DMS53 treated with DMSO at 0.1 percent for 48 hours (cell line): ENCODE measurements at regions not wholly inside any gene's neighbourhood (a gene's known extent, or its start where the extent isn't known, plus 50 kb on each side); places are given as distances from the start of the nearest gene placed in this dataset.

Experiments
- DNase-seq: peaks from one replicate; lab custom pipeline; 2025; ENCODE audit not compliant: unreplicated experiment; lab: John Stamatoyannopoulos, UW

DNA sequence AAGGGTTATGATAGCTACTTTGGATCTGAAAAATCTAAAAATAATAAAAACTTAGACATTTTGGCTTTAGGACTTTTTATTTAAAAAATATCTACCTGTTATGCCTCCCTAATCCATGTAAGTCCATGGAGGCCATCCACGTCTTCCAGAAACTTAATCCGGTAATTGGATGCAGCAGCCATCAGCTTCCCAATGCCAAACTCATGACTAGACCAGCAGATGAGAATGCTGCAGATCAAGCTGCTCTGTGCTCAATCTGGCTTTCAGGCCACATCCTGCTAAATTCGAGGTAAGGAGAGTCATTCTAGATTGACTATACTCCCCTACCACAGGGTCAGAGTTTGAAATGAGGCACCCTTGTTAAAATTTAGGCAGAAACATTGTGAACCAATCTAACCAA lies 168.5 kb upstream of the TCERG1L start:
- DNase-seq: no peak

DNA sequence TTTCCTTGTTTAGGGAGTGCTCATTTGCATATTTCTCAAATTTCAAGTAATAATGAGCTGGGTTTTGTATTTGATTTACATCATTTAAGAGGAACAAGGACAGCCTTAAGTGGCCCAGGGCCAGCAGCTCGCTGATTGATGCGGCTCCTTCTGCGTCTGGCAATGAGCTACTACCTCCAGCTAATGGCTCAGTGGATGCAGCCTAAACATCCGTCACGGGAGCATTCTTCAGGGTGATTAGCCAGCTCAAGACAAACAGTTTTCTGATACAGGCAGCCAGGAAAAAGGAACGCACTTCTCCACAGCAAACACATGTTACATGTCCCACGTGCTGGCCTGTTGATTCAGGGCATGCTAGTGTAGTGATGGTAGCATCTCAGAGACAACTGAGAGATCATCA lies 169.3 kb upstream of the TCERG1L start:
- no peak for DNase-seq

DNA sequence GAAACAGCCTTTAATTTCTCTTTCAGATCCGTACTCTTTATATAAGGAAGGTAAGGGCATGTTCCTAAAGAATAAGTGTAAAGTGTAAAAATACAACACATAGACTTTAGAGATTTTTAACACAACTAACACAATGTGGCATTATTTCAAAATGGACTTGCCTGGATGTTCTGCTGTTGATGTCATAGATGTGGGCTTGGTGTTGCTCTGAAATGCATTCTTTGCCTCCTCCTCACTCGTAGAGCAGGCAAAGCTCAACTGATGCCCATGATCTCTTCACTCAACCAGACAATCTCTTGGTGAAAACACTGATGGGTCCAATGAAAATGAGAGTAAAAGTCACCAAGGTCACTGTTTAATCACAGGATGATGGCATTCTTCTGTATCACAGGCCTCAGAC lies 174.2 kb upstream of the TCERG1L start:
- DNase-seq: no peak

DNA sequence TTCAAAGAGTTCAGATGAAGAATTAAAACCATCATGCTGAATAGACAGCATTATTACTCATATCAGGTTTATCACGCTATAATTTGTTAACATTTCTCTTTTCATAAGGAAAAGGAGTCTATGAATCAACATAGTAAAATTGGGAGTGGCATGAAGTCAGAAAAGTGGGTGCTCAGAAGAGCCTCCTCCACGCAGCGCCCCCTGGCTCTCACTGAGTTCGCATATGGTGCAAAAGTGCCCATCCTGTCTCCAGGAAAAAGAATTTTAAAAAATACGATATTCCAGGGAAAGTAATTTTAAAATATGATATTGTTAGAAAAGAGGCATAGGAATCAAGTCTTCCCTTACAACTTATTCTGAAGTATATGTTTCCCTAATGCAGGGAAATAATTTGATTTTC lies 176.3 kb upstream of the TCERG1L start:
- DNase-seq: no peak

DNA sequence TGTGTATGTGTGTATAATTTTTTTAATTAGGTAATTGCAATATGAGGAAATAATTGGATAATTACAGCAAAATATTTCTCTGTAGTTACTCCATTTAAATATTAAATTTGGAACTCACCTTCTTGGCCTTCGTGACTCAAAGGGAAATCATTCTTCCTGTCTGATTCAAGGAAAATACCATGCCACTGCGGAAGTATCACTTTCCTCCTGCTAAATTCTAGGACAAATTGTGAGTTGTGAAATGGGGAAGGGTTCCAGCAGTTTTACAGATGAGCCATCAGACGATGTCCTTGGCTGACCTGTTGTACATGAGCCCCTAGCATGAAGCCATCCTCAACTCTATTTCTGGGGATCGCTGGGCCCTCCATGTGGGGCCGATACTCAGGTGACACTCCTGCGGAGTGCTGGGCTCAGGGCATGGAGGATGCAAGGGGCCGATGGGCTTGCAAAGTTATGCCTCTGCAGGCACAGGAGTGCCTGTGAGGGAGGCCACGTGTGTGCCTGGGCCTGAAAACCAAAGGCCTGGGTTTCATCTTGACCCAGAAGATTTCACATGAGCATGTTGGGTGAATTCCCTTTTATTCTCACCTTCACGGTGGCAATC lies 179.6 kb upstream of the TCERG1L start:
- DNase-seq: no peak

DNA sequence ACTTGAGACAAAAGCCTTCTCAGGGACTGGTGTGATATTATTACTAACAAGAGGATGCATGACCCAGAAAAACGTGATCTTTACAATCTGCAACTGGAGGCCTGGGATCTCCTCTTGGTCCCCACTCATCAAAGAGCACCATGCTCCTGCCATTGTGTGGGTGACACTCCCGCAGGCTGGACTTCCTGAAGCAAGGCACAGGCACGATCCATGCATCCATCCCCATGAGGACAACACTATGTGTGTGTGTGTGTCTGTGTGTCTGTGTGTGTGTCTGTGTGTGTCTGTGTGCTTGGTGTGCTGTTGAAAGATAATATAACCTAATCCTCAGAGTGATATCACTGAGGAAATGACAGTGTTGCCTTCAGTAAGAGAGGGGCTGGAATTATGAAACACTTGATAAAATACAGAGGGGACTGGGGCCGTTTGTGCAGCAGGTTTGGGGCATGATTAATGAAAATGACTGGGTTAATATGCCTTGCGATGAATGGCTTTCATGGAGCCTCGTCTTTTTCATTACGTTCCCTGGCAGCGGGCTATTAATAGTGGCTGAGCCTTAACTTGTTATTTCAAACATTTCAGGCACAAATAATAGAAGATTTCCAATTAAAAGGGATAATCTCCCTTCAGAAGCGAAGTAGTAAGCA lies 180.8 kb upstream of the TCERG1L start:
- DNase-seq: no peak

DNA sequence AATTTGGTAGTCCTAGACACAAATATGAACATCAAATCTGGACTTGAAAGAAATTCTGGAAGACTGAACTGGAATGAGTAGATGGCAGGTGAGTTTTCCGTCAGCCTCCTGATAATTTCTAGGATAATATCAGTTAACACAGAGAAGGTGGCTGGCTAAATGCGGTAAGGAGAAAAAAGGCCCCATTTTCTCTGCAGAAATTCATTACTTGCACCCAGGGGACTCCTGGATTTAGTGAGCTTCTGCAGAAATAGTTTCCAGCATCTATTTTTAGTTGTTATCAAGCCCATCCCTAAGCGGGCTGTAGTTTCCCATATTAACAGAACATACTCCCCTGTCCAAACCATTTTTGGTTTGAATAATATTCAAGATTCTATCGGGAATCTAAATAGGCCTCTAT lies 181.9 kb upstream of the TCERG1L start:
- no peak for DNase-seq

DNA sequence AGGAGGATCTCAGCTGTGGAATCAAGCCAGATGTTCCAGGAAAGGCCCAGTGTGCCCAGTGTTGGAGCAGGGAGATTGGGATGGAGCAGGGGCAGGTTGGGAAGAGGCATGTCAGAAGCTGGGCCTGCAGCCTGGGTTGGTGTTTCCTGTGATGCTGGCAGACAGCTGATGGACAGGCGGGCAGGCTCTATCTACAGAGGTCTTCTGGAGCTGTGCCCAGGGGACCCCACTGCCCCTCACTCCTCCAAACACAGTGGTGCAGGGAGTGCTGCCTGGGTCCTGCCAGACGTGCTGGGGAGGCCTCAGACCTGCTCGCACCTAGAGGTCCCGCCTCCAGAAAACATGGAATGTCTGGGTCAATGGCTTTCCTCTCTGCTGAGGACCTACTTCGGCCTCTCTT lies 182.9 kb upstream of the TCERG1L start:
- DNase-seq: no peak

DNA sequence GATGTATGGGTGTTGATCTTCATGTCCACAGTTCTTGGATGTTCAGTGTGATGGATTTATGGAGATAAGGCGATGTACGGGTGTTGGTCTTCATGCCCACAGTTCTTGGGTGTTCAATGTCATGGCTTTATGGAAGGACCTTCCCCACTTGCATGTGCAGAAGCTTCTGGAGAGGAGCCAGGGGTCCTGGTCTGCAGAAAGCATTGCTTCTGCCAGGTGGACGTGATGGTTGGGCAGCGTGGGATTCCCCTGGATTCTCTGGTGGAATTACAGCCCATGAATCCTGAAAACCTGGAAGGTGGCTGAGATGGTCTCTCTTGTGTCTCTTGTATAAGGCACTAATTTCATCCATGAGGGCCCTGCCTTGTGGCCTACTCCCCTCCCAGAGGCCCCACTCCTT lies 183.7 kb upstream of the TCERG1L start:
- no peak for DNase-seq

DNA sequence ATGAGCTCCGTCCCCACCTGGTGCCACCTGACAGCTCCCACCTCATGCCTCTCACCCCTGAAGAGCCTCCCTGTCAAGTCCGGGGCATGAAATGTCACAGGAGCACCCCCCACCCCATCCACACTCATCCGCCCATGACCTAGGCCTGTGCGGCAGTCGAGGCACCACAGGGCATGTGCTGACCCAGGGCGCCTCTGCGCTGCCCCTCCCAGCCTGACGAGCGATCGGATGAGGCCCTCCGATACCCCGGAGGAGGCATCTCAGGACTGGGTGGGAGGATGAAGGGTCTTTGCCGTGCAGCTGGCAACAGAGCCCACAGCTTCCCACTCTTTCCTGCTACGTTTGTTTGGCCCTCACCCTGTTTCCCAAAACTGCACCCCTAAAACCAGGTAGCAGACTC lies 184.4 kb upstream of the TCERG1L start:
- no peak for DNase-seq

DNA sequence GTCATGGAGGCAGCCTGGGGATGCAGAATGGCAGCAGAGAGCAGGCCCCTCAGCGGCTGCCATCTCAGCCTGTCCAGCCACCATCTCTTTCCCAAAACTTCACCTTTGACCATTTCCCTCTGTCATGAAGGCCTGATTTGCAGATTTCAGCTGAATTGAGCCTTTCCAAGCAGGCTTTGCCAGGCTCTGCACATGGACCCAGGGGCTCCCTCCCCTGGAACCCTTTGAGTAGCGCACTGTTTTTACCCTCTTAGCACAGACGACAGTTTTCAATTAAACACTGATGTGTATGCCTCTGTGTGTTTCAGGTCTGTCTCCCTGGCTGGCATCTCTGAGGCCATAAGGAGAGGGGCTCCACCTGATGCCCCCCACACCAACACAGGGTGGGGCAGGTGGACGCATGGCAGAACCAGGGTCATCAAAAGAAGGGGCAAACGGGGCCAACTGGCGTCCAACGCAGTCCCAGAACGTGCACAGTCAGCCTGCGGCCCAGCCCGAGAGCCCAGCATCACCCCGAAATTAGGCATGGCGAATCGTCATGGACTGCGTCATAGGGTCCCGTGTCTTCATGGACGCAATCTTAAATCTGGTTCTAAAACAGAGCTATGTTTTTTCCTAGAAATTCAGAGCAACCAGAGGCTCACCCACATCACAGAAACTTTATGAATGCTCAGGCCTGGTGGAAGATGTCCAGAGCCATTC lies 185.0 kb upstream of the TCERG1L start:
- no peak for DNase-seq

DNA sequence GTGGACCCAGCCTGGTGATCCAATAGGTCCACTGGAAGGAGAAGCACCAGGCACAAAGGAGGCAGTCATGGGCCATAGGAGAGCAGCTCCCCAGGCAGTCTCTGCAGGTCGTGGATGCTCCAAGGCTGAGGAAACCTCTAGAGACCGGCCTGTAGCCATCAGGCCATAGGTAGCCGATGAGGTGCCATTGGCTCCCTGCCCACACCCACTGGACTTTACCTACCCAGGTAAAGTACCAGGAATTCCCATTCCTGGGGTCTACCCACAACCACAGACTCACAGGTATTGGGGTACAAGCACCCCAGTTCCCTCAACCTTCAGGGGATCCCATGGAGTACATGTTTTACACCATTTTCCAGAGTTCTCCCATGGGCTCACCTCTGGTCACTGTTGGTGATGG lies 188.0 kb upstream of the TCERG1L start:
- no peak for DNase-seq

DNA sequence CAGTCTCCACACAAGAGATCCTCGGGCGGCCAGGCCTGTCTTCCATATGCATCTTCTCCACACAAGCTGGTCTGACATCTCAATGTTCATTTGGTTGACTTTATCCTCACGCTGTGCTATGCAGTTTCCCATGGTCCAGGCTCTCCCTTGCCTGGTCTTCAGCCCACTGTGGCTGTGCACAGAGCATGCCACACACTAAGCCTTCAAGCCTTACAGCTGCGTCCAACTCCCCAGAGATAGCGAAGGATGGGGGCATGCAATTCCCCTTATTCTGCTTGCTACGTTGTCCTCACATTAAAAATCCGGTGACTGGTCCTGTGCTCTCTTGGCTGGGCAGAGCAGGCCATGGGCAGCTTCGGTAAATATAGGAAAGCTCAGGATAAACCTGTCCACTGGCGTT lies 188.7 kb upstream of the TCERG1L start:
- no peak for DNase-seq

DNA sequence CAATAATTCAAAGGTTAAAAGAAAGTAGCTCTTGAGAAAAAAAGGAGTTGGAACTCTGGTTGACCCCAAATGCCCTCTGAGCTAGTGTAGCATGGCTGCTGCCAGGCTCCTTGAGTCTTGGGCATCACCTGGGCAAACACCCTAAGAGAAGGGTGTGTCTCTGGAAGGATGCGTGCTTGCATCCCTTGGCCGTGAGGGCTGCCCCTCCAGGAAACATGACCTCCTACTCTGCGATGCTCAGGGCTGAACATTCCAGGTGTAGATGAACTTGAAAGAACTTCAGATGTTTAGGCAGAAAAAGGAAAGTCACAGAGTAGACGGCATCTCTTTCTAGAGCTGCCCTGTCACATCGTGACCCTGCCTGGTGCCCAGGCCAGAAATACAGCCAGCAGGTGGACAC lies 189.4 kb upstream of the TCERG1L start:
- DNase-seq: no peak

DNA sequence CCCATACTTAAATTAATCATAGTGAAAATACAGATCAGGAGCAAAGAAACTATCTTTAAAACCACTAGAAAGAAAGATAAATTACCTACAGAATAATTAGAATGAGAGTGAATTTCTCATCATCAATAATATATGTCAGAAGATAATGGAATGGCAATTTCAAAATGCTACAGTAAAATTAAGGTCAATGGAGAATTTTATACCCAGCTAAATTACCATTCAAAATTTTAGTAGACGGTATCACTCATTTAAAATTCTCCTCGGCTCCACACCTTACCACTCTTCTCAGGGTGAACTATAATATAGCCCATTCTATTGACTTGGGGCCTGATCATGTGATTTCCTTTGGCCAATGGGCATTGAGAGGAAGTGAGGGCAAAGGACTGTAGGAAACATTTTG lies 192.5 kb upstream of the TCERG1L start:
- no peak for DNase-seq

DNA sequence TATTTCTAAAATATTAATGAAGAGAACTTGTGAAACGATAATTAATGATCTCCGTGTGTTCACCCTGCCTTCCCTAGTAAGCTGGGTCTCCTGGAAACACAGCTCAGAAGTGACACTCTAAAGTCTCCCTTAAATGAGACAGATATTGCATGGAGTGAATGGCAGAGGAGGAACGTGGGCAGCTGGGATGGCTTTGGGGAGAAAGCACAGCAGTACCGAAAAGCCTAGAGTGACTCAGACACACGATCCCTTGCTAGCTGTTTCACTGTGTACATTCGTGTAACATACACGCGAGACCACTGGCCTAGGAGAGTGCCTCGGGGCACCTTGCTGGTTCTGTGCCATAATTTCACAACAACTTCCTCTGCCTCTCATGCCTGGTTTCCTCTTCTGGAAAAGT lies 199.9 kb upstream of the TCERG1L start:
- no peak for DNase-seq

DNA sequence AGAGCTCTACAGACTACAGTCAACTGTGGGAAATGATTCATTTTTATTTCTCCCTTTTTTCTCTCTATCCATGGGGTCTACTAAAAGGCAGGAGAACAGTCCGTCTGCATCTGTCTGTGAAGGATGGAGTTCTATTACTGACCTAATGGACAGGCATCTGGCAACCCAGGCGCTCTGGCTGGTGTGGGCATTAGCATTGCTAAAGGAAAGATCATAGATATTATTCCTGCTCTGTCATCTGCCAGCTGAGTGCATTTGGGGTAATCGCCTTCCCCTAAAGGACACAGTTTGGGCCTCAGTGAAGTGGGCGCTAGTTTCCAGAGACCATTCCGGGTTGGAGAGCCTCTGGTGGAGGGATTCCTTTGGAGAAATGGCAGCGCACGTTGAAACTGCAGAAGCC lies 201.3 kb upstream of the TCERG1L start:
- DNase-seq: no peak

DNA sequence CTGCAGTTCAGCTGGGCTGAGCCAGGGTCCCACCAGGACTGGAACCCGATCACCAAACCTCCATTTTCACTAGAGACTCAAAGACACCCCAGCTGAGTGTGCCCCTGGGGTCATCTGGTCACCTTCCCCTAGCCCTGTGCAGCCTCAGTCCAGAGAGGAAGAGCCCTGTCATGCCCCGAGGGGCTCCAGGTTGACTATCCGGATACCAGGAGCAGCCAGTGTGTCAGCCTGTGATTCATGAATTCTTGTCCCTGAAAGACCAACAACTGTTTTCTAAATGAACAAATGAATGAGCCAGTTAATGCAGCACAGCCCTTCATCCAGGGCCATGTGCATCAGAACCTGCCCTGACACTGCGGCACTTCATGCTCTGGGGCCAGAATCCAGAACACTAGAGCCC lies 201.9 kb upstream of the TCERG1L start:
- DNase-seq: no peak

DNA sequence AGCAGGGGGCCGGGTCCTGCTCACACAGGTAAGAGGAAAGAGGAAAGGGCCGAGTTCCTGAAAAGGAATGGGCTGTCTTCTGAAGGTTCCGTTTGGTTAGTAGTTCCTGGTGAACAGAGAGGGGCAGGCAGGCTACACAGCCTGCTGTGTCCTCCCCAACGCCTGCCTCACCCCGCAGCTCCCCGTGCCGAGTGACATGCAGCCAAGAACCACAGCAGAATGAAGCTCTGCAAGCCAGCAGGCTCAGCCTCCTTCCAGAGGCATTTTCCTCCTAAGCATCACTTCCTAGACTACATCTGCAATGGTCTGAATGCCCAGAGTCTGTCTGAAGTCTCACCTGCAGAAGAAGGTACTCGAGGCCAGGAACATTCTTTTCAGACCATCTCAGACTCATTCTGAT lies 202.4 kb upstream of the TCERG1L start:
- no peak for DNase-seq

DNA sequence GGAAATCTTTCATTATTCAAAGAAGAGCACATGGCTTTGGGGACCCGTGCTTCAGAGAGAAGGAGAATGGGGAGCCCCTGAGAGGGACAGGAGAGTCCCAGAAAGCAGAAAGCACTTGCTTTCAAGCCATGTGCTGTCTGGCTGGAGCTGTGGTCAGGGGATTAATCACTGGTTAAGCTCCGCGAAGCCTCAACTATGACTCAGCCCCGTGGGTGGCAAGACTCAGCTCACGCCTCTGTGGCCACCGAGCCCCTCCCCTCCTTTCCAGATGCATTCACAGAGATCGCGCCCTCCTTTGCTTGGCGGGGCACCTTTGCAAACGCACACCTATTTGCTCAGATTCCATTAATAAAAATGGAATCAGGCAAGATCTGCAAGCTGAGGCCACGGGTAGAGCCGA lies 202.9 kb upstream of the TCERG1L start:
- DNase-seq: no peak

DNA sequence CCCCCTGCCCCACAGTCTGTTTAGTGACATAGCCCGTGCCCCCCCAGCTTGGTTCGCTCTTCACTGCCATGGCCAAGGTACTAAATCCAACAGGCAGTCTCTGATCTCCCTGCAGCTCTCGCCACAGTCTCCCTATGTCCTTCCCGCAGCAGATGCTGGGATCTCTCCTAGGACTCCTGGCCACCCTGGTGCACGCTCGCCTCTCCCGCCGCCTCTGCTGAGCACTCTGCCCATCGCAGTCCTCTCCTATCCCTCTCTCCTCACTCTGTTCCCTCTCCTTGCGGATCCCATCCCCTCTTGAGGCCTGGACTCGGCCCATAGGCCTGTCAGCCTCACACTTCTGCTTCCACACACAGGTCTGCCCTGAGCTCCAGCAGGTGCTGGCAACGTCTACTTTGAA lies 204.8 kb upstream of the TCERG1L start:
- DNase-seq: no peak

DNA sequence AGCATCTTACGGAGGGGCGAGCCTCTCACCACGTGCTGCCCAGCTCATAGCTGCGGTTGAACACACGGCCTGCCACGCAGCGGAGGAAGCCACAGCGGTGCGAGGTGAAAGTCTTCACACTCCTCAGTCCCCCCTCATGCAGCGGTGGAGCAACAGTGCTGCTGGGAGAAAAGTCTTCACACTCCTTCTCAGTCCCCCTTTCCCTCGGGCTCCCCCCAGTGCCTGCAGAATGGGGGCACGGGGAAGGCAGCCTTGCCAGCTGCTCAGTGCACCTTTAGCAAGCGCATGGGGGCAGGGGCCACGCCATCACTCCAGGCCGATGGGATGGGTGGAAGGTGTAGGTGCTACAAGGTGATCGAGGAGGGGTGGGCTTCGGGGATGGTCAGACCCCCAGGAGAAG lies 206.3 kb upstream of the TCERG1L start:
- no peak for DNase-seq
